ENCODE measurements at regions not wholly inside any gene's neighbourhood (a gene's known extent, or its start where the extent isn't known, plus 50 kb on each side); places are given as distances from the start of the nearest gene placed in this dataset.

GRCh38 chr2:43152741-43153647 lies 73.4 kb downstream of the ZFP36L2 start:
- DNase-seq: no peak
- Mint-ChIP-seq H3K9me3 (ENCODE audit: low read depth, unreplicated experiment) (no peaks in the 10 kb centered on the region), H3K36me3 (ENCODE audit: insufficient read depth, unreplicated experiment) (no peaks in the 10 kb centered on the region), H3K4me3 (ENCODE audit: low read depth, unreplicated experiment) (no peak overlapping the region), H3K27ac (ENCODE audit: unreplicated experiment) (no peak overlapping the region), H3K27me3 (ENCODE audit: unreplicated experiment) (no peaks in the 10 kb centered on the region), H3K4me1 (ENCODE audit: low read depth, unreplicated experiment) (peaks cover 23% of the 10 kb centered on the region)
- CTCF ChIA-PET: no interaction called here
- intact Hi-C loops (cut with micrococcal nuclease; ENCODE audit: unreplicated experiment): no loop called here
- TF ChIP-seq, protein P1, sequence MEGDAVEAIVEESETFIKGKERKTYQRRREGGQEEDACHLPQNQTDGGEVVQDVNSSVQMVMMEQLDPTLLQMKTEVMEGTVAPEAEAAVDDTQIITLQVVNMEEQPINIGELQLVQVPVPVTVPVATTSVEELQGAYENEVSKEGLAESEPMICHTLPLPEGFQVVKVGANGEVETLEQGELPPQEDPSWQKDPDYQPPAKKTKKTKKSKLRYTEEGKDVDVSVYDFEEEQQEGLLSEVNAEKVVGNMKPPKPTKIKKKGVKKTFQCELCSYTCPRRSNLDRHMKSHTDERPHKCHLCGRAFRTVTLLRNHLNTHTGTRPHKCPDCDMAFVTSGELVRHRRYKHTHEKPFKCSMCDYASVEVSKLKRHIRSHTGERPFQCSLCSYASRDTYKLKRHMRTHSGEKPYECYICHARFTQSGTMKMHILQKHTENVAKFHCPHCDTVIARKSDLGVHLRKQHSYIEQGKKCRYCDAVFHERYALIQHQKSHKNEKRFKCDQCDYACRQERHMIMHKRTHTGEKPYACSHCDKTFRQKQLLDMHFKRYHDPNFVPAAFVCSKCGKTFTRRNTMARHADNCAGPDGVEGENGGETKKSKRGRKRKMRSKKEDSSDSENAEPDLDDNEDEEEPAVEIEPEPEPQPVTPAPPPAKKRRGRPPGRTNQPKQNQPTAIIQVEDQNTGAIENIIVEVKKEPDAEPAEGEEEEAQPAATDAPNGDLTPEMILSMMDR (IDR thresholded peaks at IDR 0.05; ENCODE audit: unreplicated experiment): no peak
- BruUV-seq (replicated peaks): no TSS peak

- Mint-ChIP-seq H3K27me3 (ENCODE audit: unreplicated experiment) (no peaks in the 10 kb centered on the region), H3K4me3 (ENCODE audit: low read depth, unreplicated experiment) (no peak overlapping the region), H3K9me3 (ENCODE audit: low read depth, unreplicated experiment) (no peaks in the 10 kb centered on the region), H3K36me3 (ENCODE audit: insufficient read depth, unreplicated experiment) (no peaks in the 10 kb centered on the region), H3K27ac (ENCODE audit: unreplicated experiment) (no peak overlapping the region), H3K4me1 (ENCODE audit: low read depth, unreplicated experiment) (peaks cover 22% of the 10 kb centered on the region)
- CTCF ChIA-PET: interaction anchor here (0.6 kb wide), 1 partner anchor 16 kb away, joined by 4 read pairs; no protein-coding TSS in a partner anchor
- DNase-seq: no peak
- TF ChIP-seq, protein P1 (IDR thresholded peaks at IDR 0.05; ENCODE audit: unreplicated experiment): no peak
- intact Hi-C loops (cut with micrococcal nuclease; ENCODE audit: unreplicated experiment): no loop called here
- BruUV-seq (replicated peaks): no TSS peak
Observed at GRCh38 chr2:43152186-43152585, 74.2 kb downstream of the ZFP36L2 start.

- no TSS peak for BruUV-seq (replicated peaks)
- Mint-ChIP-seq H3K9me3 (ENCODE audit: low read depth, unreplicated experiment) (no peaks in the 10 kb centered on the region), H3K36me3 (ENCODE audit: insufficient read depth, unreplicated experiment) (no peaks in the 10 kb centered on the region), H3K4me3 (ENCODE audit: low read depth, unreplicated experiment) (no peak overlapping the region), H3K27me3 (ENCODE audit: unreplicated experiment) (no peaks in the 10 kb centered on the region), H3K27ac (ENCODE audit: unreplicated experiment) (no peak overlapping the region), H3K4me1 (ENCODE audit: low read depth, unreplicated experiment) (peaks cover 16% of the 10 kb centered on the region)
- CTCF ChIA-PET: no interaction called here
- TF ChIP-seq, protein P1 (IDR thresholded peaks at IDR 0.05; ENCODE audit: unreplicated experiment): no peak
- no peak for DNase-seq
- intact Hi-C loops (cut with micrococcal nuclease; ENCODE audit: unreplicated experiment): no loop called here
Observed at GRCh38 chr2:43149482-43150107, 76.8 kb downstream of the ZFP36L2 start.

GRCh38 chr2:43146083-43146482 lies 80.3 kb downstream of the ZFP36L2 start:
- Mint-ChIP-seq H3K4me3 (ENCODE audit: low read depth, unreplicated experiment) (no peak overlapping the region), H3K9me3 (ENCODE audit: low read depth, unreplicated experiment) (no peaks in the 10 kb centered on the region), H3K4me1 (ENCODE audit: low read depth, unreplicated experiment) (peaks cover 17% of the 10 kb centered on the region), H3K27ac (ENCODE audit: unreplicated experiment) (no peak overlapping the region), H3K36me3 (ENCODE audit: insufficient read depth, unreplicated experiment) (no peaks in the 10 kb centered on the region), H3K27me3 (ENCODE audit: unreplicated experiment) (no peaks in the 10 kb centered on the region)
- CTCF ChIA-PET: interaction anchor here (0.5 kb wide), 1 partner anchor 12 kb away, joined by 3 read pairs; no protein-coding TSS in a partner anchor
- TF ChIP-seq, protein P1 (IDR thresholded peaks at IDR 0.05; ENCODE audit: unreplicated experiment): no peak
- intact Hi-C loops (cut with micrococcal nuclease; ENCODE audit: unreplicated experiment): no loop called here
- no TSS peak for BruUV-seq (replicated peaks)
- DNase-seq: no peak

Measured in Calu3 (cell line).